ENCODE measurements at regions not wholly inside any gene's neighbourhood (a gene's known extent, or its start where the extent isn't known, plus 50 kb on each side); places are given as distances from the start of the nearest gene placed in this dataset.

- H3K4me3 ChIP-seq = no peak overlapping the region
- H3K9me3 ChIP-seq = no peaks in the 10 kb centered on the region
- TF ChIP-seq POLR2A (IDR thresholded peaks at IDR 0.05) = no peak
- no peak for TF ChIP-seq POLR2AphosphoS5 (IDR thresholded peaks at IDR 0.05)
- no peak for TF ChIP-seq EP300 (IDR thresholded peaks at IDR 0.05)
- TF ChIP-seq, protein P1, sequence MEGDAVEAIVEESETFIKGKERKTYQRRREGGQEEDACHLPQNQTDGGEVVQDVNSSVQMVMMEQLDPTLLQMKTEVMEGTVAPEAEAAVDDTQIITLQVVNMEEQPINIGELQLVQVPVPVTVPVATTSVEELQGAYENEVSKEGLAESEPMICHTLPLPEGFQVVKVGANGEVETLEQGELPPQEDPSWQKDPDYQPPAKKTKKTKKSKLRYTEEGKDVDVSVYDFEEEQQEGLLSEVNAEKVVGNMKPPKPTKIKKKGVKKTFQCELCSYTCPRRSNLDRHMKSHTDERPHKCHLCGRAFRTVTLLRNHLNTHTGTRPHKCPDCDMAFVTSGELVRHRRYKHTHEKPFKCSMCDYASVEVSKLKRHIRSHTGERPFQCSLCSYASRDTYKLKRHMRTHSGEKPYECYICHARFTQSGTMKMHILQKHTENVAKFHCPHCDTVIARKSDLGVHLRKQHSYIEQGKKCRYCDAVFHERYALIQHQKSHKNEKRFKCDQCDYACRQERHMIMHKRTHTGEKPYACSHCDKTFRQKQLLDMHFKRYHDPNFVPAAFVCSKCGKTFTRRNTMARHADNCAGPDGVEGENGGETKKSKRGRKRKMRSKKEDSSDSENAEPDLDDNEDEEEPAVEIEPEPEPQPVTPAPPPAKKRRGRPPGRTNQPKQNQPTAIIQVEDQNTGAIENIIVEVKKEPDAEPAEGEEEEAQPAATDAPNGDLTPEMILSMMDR (IDR thresholded peaks at IDR 0.05) = no peak
- no peaks in the 10 kb centered on the region for H3K27me3 ChIP-seq
- no peaks in the 10 kb centered on the region for H3K36me3 ChIP-seq
- H3K4me1 ChIP-seq = peaks cover 0 to 6% (median 0%) of the 10 kb centered on the region in 3 donors
- ATAC-seq = no peak
- no peak overlapping the region for H3K27ac ChIP-seq
- 80 to 100% methylated on average over 1 to 5 of the region's 7 CpGs for WGBS, 2 donors (ENCODE audit: low coverage in 1 of 2)
These were observed 250.9 kb downstream of the TOMM20 start for GRCh38 chr1:234877761-234878160.

DNA sequence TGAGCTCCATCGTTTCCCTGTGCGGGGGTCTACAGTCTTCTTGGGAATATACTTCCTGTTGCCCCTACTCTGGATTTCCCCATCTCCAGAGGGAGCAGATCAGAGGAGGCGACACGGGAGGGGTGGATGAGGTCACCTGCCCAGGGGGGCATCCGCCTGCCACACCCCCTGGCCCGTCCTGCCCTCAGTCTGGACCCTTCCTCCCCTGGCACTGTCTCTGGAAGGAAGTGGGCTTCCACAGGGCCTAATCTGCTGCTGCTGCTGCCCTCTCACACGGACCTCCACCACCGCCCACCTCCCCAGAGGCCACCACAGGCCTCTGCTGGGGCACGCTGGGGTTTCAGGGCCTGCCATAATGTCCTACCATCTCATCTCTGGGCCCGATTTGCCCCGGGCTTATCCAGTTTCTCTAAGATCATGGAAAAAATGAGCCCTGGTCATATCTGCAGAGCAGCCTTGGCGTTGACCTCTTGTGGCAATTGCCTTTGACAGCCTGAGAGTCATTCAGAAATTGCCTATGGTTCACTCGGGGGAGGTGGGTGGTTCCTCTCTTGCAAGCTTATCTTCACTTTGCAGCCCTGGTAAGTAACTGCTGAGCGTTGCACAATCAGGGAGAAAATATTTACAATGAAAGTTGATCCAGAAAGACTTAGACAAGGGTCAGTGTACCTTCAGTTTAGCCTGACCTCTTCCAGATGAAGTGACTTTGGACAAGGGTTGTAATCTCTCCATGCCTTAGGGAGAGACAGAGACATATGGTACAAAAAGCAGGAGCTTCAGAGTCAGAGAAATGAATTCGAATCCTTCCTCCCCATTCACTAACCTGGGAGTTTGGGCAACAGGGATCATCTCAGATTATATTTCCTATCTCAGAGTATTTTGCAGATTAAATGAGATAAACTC, 252.4 kb downstream of the TOMM20 start:
- no peak for TF ChIP-seq POLR2AphosphoS5 (IDR thresholded peaks at IDR 0.05)
- TF ChIP-seq POLR2A (IDR thresholded peaks at IDR 0.05) = no peak
- no peak for TF ChIP-seq EP300 (IDR thresholded peaks at IDR 0.05)
- TF ChIP-seq, protein P1 (IDR thresholded peaks at IDR 0.05) = no peak
- 48 to 86% methylated on average over 1 to 2 of the region's 15 CpGs for WGBS, 2 donors (ENCODE audit: low coverage in 1 of 2)
- no peak overlapping the region for H3K4me3 ChIP-seq
- peak; percentile 31 for ATAC-seq
- H3K27ac ChIP-seq = no peak overlapping the region
- H3K9me3 ChIP-seq = no peaks in the 10 kb centered on the region
- peaks cover 0 to 9% (median 0%) of the 10 kb centered on the region in 3 donors for H3K4me1 ChIP-seq
- no peaks in the 10 kb centered on the region for H3K36me3 ChIP-seq
- H3K27me3 ChIP-seq = no peaks in the 10 kb centered on the region

GRCh38 chr1:234875328-234875952, 253.2 kb downstream of the TOMM20 start:
- TF ChIP-seq POLR2AphosphoS5 (IDR thresholded peaks at IDR 0.05) = no peak
- TF ChIP-seq EP300 (IDR thresholded peaks at IDR 0.05) = no peak
- TF ChIP-seq POLR2A (IDR thresholded peaks at IDR 0.05) = no peak
- TF ChIP-seq, protein P1 (IDR thresholded peaks at IDR 0.05) = no peak
- no peaks in the 10 kb centered on the region for H3K36me3 ChIP-seq
- ATAC-seq = no peak
- no peaks in the 10 kb centered on the region for H3K9me3 ChIP-seq
- WGBS, 2 donors (ENCODE audit: low coverage in 1 of 2) = 96 to 97% methylated on average over 4 to 5 of the region's 17 CpGs
- no peak overlapping the region for H3K27ac ChIP-seq
- no peak overlapping the region for H3K4me3 ChIP-seq
- no peaks in the 10 kb centered on the region for H3K27me3 ChIP-seq
- peaks cover 0 to 17% (median 0%) of the 10 kb centered on the region in 3 donors for H3K4me1 ChIP-seq

DNA sequence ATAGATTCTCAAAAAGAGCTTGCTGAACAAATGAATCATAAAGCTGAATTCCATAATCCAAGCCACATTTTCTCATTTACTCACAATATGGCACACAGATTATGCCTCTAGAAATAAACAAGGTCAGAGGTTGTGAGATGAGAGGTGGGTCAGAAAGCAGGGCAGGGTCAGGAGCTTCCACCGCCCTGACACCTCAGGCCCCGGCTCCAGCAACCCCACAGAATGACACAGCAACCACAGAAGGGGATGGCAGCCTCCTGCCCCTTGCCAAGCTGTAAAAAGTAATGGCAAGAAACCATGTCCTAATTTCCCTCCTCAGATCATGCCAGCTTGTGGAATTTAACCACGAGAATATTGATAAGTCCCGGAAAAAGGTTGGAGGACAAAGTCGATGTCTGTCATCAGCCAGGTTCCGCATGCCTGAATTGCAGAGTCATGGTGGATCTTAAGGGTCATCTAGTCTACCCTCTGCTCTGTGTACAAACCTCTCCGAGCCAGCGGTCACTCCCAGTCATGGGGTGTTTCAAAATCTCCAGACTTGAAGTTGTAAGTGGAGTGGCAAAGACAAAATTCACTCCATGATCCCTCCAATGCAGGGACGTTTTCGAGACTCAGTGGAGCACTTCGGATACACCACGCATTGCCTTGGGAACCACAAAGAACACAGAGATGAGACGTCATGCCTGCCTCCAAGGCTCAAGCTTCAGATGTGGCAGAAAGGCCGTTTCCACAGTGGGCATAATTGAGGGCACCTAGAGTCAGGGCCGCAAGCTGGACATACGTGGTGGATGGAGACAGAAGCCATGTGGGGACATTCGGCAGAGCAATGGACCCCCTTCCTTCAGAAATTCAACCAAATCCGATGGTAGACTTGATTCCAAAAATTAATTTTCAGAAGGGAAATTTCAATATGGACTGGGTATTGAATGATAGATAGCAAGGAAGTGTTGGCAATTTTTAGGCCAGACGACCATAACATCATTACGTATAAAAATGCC, 254.0 kb downstream of the TOMM20 start:
- Histone ChIP-seq H3K36me3 (no peaks in the 10 kb centered on the region), H3K4me3 (no peak overlapping the region), H3K9me3 (no peaks in the 10 kb centered on the region), H3K27ac (no peak overlapping the region), H3K27me3 (no peaks in the 10 kb centered on the region), H3K4me1 (peaks cover 0 to 26% (median 0%) of the 10 kb centered on the region in 3 donors)
- TF ChIP-seq, protein P1 (IDR thresholded peaks at IDR 0.05) = no peak
- TF ChIP-seq EP300 (IDR thresholded peaks at IDR 0.05) (no peak), POLR2AphosphoS5 (IDR thresholded peaks at IDR 0.05) (no peak), POLR2A (IDR thresholded peaks at IDR 0.05) (no peak)
- no peak for ATAC-seq
- 87 to 88% methylated on average over 9 to 13 of the region's 20 CpGs for WGBS, 2 donors (ENCODE audit: low coverage in 1 of 2)
